IPS DF 6.9 (cell line): ENCODE measurements at regions not wholly inside any gene's neighbourhood (a gene's known extent, or its start where the extent isn't known, plus 50 kb on each side); places are given as distances from the start of the nearest gene placed in this dataset.
"Not testable (repeated sequence)": the region's sequence is repeated elsewhere in the genome, so short reads cannot be mapped to it uniquely, and the experiment has no call there.

Experiments used
- DNase-seq: peaks from one replicate; pipeline ENCODE4 v3.0.0-alpha.2; 2013; ENCODE audit warnings: low read depth, low spot score
- H3K27ac ChIP-seq: one replicate; pipeline ENCODE4 v1.5.1; 2013; ENCODE audit warnings: low read length, control low read depth
- H3K27me3 ChIP-seq: 2 replicates; pipeline ENCODE4 v1.6.1; 2013; ENCODE audit warnings: mild to moderate bottlenecking, low read length; ENCODE audit not compliant: control insufficient read depth, insufficient read depth
- H3K36me3 ChIP-seq: 2 replicates; pipeline ENCODE4 v1.6.1; 2013; ENCODE audit warnings: low read length; ENCODE audit not compliant: control insufficient read depth, insufficient read depth
- H3K4me1 ChIP-seq: 2 replicates; pipeline ENCODE4 v1.6.1; 2013; ENCODE audit warnings: low read length; ENCODE audit not compliant: control insufficient read depth, insufficient read depth
- H3K4me3 ChIP-seq: 2 replicates; pipeline ENCODE4 v1.5.1; 2013; ENCODE audit warnings: mild to moderate bottlenecking, low read length
- H3K9me3 ChIP-seq: 2 replicates; pipeline ENCODE4 v1.6.1; 2013; ENCODE audit warnings: low read length, inconsistent platforms; ENCODE audit not compliant: control insufficient read depth, insufficient read depth
- WGBS: extraction: QIAGEN DNeasy Blood & Tissue Kit; methylation state at CpG from one replicate; pipeline ENCODE4 v1.1.7; 2013; ENCODE audit warnings: mixed read lengths, missing lambda C conversion rate; ENCODE audit not compliant: insufficient read length, insufficient coverage; 5-methylcytosine and 5-hydroxymethylcytosine counted together

GRCh38 chr6:122154912-122155575, 244.4 kb upstream of the HSF2 start:
- no peak for DNase-seq
- Histone ChIP-seq H3K36me3 (no peaks in the 10 kb centered on the region), H3K4me3 (no peak overlapping the region), H3K27me3 (no peaks in the 10 kb centered on the region), H3K9me3 (no peaks in the 10 kb centered on the region), H3K4me1 (no peaks in the 10 kb centered on the region), H3K27ac (no peak overlapping the region)
- WGBS, result no CpG with 5 or more reads among the region's 2 CpGs

GRCh38 chr6:122161136-122161535, 238.3 kb upstream of the HSF2 start:
- H3K27me3 ChIP-seq, result no peaks in the 10 kb centered on the region
- no peaks in the 10 kb centered on the region for H3K4me1 ChIP-seq
- no peaks in the 10 kb centered on the region for H3K36me3 ChIP-seq
- H3K4me3 ChIP-seq, result no peak overlapping the region
- DNase-seq, result no peak
- no CpG with 5 or more reads among the region's 5 CpGs for WGBS
- H3K27ac ChIP-seq, result no peak overlapping the region
- no peaks in the 10 kb centered on the region for H3K9me3 ChIP-seq

GRCh38 chr6:122165014-122165413, 234.4 kb upstream of the HSF2 start:
- no CpG with 5 or more reads among the region's 20 CpGs for WGBS
- H3K27ac ChIP-seq, result no peak overlapping the region
- no peaks in the 10 kb centered on the region for H3K36me3 ChIP-seq
- H3K4me1 ChIP-seq, result no peaks in the 10 kb centered on the region
- no peak for DNase-seq
- H3K4me3 ChIP-seq, result no peak overlapping the region
- no peaks in the 10 kb centered on the region for H3K27me3 ChIP-seq
- no peaks in the 10 kb centered on the region for H3K9me3 ChIP-seq

- Histone ChIP-seq H3K9me3 (no peaks in the 10 kb centered on the region), H3K4me3 (no peak overlapping the region), H3K27me3 (no peaks in the 10 kb centered on the region), H3K27ac (no peak overlapping the region), H3K4me1 (no peaks in the 10 kb centered on the region), H3K36me3 (no peaks in the 10 kb centered on the region)
- no peak for DNase-seq
- no CpG with 5 or more reads among the region's 2 CpGs for WGBS
Measured at GRCh38 chr6:122170274-122170673, 229.2 kb upstream of the HSF2 start.

- DNase-seq, result no peak
- no peak overlapping the region for H3K4me3 ChIP-seq
- H3K27me3 ChIP-seq, result no peaks in the 10 kb centered on the region
- H3K9me3 ChIP-seq, result no peaks in the 10 kb centered on the region
- WGBS, result no CpG with 5 or more reads among the region's 2 CpGs
- H3K27ac ChIP-seq, result no peak overlapping the region
- no peaks in the 10 kb centered on the region for H3K4me1 ChIP-seq
- H3K36me3 ChIP-seq, result no peaks in the 10 kb centered on the region
Measured at GRCh38 chr6:122178988-122179387, 220.5 kb upstream of the HSF2 start.

GRCh38 chr6:122180132-122180531, 219.3 kb upstream of the HSF2 start:
- Histone ChIP-seq H3K4me1 (no peaks in the 10 kb centered on the region), H3K9me3 (no peaks in the 10 kb centered on the region), H3K27me3 (no peaks in the 10 kb centered on the region), H3K4me3 (no peak overlapping the region), H3K36me3 (no peaks in the 10 kb centered on the region), H3K27ac (no peak overlapping the region)
- no CpG with 5 or more reads among the region's 1 CpG for WGBS
- no peak for DNase-seq

GRCh38 chr6:122182061-122182460, 217.4 kb upstream of the HSF2 start:
- WGBS, result no CpG with 5 or more reads among the region's 4 CpGs
- Histone ChIP-seq H3K27me3 (no peaks in the 10 kb centered on the region), H3K4me1 (peaks cover 3% of the 10 kb centered on the region), H3K4me3 (no peak overlapping the region), H3K9me3 (no peaks in the 10 kb centered on the region), H3K27ac (no peak overlapping the region), H3K36me3 (no peaks in the 10 kb centered on the region)
- no peak for DNase-seq

GRCh38 chr6:122184401-122184827, 215.0 kb upstream of the HSF2 start:
- no peaks in the 10 kb centered on the region for H3K36me3 ChIP-seq
- no peaks in the 10 kb centered on the region for H3K9me3 ChIP-seq
- WGBS, result no CpG with 5 or more reads among the region's 4 CpGs
- no peak overlapping the region for H3K4me3 ChIP-seq
- H3K4me1 ChIP-seq, result peaks cover 3% of the 10 kb centered on the region
- no peak overlapping the region for H3K27ac ChIP-seq
- no peak for DNase-seq
- H3K27me3 ChIP-seq, result no peaks in the 10 kb centered on the region

GRCh38 chr6:122185458-122185857, 214.0 kb upstream of the HSF2 start:
- WGBS, result no CpG with 5 or more reads among the region's 19 CpGs
- not testable (repeated sequence) for H3K27me3 ChIP-seq

GRCh38 chr6:122187186-122187585, 212.3 kb upstream of the HSF2 start:
- no peaks in the 10 kb centered on the region for H3K27me3 ChIP-seq
- no peak for DNase-seq
- H3K4me3 ChIP-seq, result no peak overlapping the region
- no CpG with 5 or more reads among the region's 1 CpG for WGBS
- H3K9me3 ChIP-seq, result no peaks in the 10 kb centered on the region
- no peaks in the 10 kb centered on the region for H3K36me3 ChIP-seq
- no peak overlapping the region for H3K27ac ChIP-seq
- peaks cover 3% of the 10 kb centered on the region for H3K4me1 ChIP-seq

More at GRCh38 chr6:122185458-122185857, 214.0 kb upstream of the HSF2 start:
- H3K4me3 ChIP-seq, H3K4me1 ChIP-seq, H3K9me3 ChIP-seq, H3K27ac ChIP-seq, DNase-seq, H3K36me3 ChIP-seq: not testable (repeated sequence)

- Histone ChIP-seq H3K27ac (no peak overlapping the region), H3K27me3 (no peaks in the 10 kb centered on the region), H3K9me3 (no peaks in the 10 kb centered on the region), H3K4me3 (no peak overlapping the region), H3K36me3 (no peaks in the 10 kb centered on the region), H3K4me1 (no peaks in the 10 kb centered on the region)
- WGBS, result no CpG with 5 or more reads among the region's 1 CpG
- no peak for DNase-seq
Measured at GRCh38 chr6:122198922-122199321, 200.5 kb upstream of the HSF2 start.
